Vagina (tissue), 2 donors: ENCODE measurements at regions not wholly inside any gene's neighbourhood (a gene's known extent, or its start where the extent isn't known, plus 50 kb on each side); places are given as distances from the start of the nearest gene placed in this dataset.

Source experiments
- DNase-seq, 2 donors: peaks; one replicate each; pipeline ENCODE4 v3.0.0-alpha.2; 2017; ENCODE audit errors: extremely low spot score in 2 of 2
- H3K27ac ChIP-seq: fragments of 200-600 bp; sonication (generic); one replicate; pipeline ENCODE4 v1.5.1; 2019
- H3K27me3 ChIP-seq: fragments of 200-600 bp; sonication (generic); one replicate; pipeline ENCODE4 v1.5.1; 2019
- H3K36me3 ChIP-seq, 2 donors: fragments of 200-600 bp; sonication (generic); one replicate each; pipeline ENCODE4 v1.5.1; 2017 to 2019
- H3K4me1 ChIP-seq: fragments of 200-600 bp; sonication (generic); one replicate; pipeline ENCODE4 v1.5.1; 2019
- H3K4me3 ChIP-seq, 2 donors: fragments of 200-600 bp; sonication (generic); 1 replicate in 1 of 2; 2 replicates in 1 of 2; pipeline ENCODE4 v1.5.1; 2016 to 2019
- H3K9me3 ChIP-seq: fragments of 200-600 bp; sonication (generic); one replicate; pipeline ENCODE4 v1.5.1; 2019
- CTCF ChIP-seq, 3 experiments: fragments of 450-650 bp in 2 of 3; fragments of 200-600 bp in 1 of 3; sonication (generic) in 1 of 3; IDR thresholded peaks; one replicate each; pipeline ENCODE4 v1.5.1; 2017 to 2019; ENCODE audit warnings: antibody characterized with exemption in 3 of 3, mild to moderate bottlenecking in 2 of 3, moderate library complexity in 2 of 3
- POLR2A ChIP-seq, 2 donors: fragments of 450-650 bp; IDR thresholded peaks; one replicate each; pipeline ENCODE4 v1.6.1; 2017; ENCODE audit warnings: antibody characterized with exemption in 2 of 2, mild to moderate bottlenecking in 2 of 2, moderate library complexity in 2 of 2
- POLR2AphosphoS5 ChIP-seq, 2 donors: sonication (generic); formaldehyde crosslinking; IDR thresholded peaks; one replicate each; pipeline ENCODE4 v1.9.0; 2017; ENCODE audit warnings: antibody characterized with exemption in 2 of 2, mild to moderate bottlenecking in 2 of 2, low read depth in 1 of 2; ENCODE audit not compliant: insufficient read depth in 1 of 2
- intact Hi-C: fragments of 100-400 bp; cut with DNase I; formaldehyde crosslinking; loops from one replicate; pipeline ENCODE4 v1.15.1; 2023

GRCh38 chr2:57141269-57141668, 905.3 kb upstream of the VRK2 start:
- no peak overlapping the region for H3K4me3 ChIP-seq
- no peak overlapping the region for H3K27ac ChIP-seq
- TF ChIP-seq POLR2A (IDR thresholded peaks at IDR 0.05) (no peak), CTCF (IDR thresholded peaks at IDR 0.05) (no peak), POLR2AphosphoS5 (IDR thresholded peaks at IDR 0.05; ENCODE audit: insufficient read depth in 1 of 2, low read depth in 1 of 2) (no peak)
- DNase-seq = no peak
- intact Hi-C loops = no loop called here
- no peaks in the 10 kb centered on the region for H3K36me3 ChIP-seq
- no peaks in the 10 kb centered on the region for H3K9me3 ChIP-seq
- H3K4me1 ChIP-seq = no peaks in the 10 kb centered on the region
- no peaks in the 10 kb centered on the region for H3K27me3 ChIP-seq

- Histone ChIP-seq H3K9me3 (no peaks in the 10 kb centered on the region), H3K36me3 (no peaks in the 10 kb centered on the region), H3K4me1 (no peaks in the 10 kb centered on the region), H3K27ac (no peak overlapping the region), H3K27me3 (no peaks in the 10 kb centered on the region), H3K4me3 (no peak overlapping the region)
- TF ChIP-seq POLR2AphosphoS5 (IDR thresholded peaks at IDR 0.05; ENCODE audit: insufficient read depth in 1 of 2, low read depth in 1 of 2) = no peak
- no peak for TF ChIP-seq CTCF (IDR thresholded peaks at IDR 0.05)
- TF ChIP-seq POLR2A (IDR thresholded peaks at IDR 0.05) = no peak
- DNase-seq = no peak
- intact Hi-C loops = no loop called here
These were observed 899.7 kb upstream of the VRK2 start for GRCh38 chr2:57146951-57147350.

- intact Hi-C loops = no loop called here
- Histone ChIP-seq H3K36me3 (no peaks in the 10 kb centered on the region), H3K4me3 (no peak overlapping the region), H3K4me1 (no peaks in the 10 kb centered on the region), H3K27me3 (no peaks in the 10 kb centered on the region), H3K27ac (no peak overlapping the region), H3K9me3 (no peaks in the 10 kb centered on the region)
- TF ChIP-seq CTCF (IDR thresholded peaks at IDR 0.05) (no peak), POLR2AphosphoS5 (IDR thresholded peaks at IDR 0.05; ENCODE audit: insufficient read depth in 1 of 2, low read depth in 1 of 2) (no peak), POLR2A (IDR thresholded peaks at IDR 0.05) (no peak)
- DNase-seq = no peak
These were observed 890.2 kb upstream of the VRK2 start for GRCh38 chr2:57156231-57156924.

GRCh38 chr2:57160976-57161375, 885.6 kb upstream of the VRK2 start:
- Histone ChIP-seq H3K27ac (no peak overlapping the region), H3K36me3 (no peaks in the 10 kb centered on the region), H3K4me1 (no peaks in the 10 kb centered on the region), H3K4me3 (no peak overlapping the region), H3K9me3 (no peaks in the 10 kb centered on the region), H3K27me3 (no peaks in the 10 kb centered on the region)
- DNase-seq = no peak
- intact Hi-C loops = no loop called here
- TF ChIP-seq POLR2AphosphoS5 (IDR thresholded peaks at IDR 0.05; ENCODE audit: insufficient read depth in 1 of 2, low read depth in 1 of 2) (no peak), CTCF (IDR thresholded peaks at IDR 0.05) (no peak), POLR2A (IDR thresholded peaks at IDR 0.05) (no peak)

GRCh38 chr2:57177176-57177575, 869.4 kb upstream of the VRK2 start:
- H3K27ac ChIP-seq = no peak overlapping the region
- no peak for DNase-seq
- intact Hi-C loops = no loop called here
- H3K4me3 ChIP-seq = no peak overlapping the region
- TF ChIP-seq POLR2AphosphoS5 (IDR thresholded peaks at IDR 0.05; ENCODE audit: insufficient read depth in 1 of 2, low read depth in 1 of 2) (no peak), CTCF (IDR thresholded peaks at IDR 0.05) (no peak), POLR2A (IDR thresholded peaks at IDR 0.05) (no peak)
- H3K9me3 ChIP-seq = peaks cover 5% of the 10 kb centered on the region
- H3K4me1 ChIP-seq = no peaks in the 10 kb centered on the region
- H3K27me3 ChIP-seq = no peaks in the 10 kb centered on the region
- no peaks in the 10 kb centered on the region for H3K36me3 ChIP-seq
